ENCODE measurements at regions not wholly inside any gene's neighbourhood (a gene's known extent, or its start where the extent isn't known, plus 50 kb on each side); places are given as distances from the start of the nearest gene placed in this dataset.

- Histone ChIP-seq H3K4me3 (no peak overlapping the region), H3K4me1 (ENCODE audit: low read depth) (no peaks in the 10 kb centered on the region), H3K9me3 (no peaks in the 10 kb centered on the region), H3K36me3 (ENCODE audit: low read depth) (no peaks in the 10 kb centered on the region)
- intact Hi-C loops (cut with DNase I, micrococcal nuclease), result loop anchor here in 1 of 2 donors (10.0 kb wide), 1 partner anchor 158 kb away; the partner anchor contains the start of gene TLE1
- DNase-seq (no peak), ATAC-seq (no peak)
- TF ChIP-seq, protein P1, sequence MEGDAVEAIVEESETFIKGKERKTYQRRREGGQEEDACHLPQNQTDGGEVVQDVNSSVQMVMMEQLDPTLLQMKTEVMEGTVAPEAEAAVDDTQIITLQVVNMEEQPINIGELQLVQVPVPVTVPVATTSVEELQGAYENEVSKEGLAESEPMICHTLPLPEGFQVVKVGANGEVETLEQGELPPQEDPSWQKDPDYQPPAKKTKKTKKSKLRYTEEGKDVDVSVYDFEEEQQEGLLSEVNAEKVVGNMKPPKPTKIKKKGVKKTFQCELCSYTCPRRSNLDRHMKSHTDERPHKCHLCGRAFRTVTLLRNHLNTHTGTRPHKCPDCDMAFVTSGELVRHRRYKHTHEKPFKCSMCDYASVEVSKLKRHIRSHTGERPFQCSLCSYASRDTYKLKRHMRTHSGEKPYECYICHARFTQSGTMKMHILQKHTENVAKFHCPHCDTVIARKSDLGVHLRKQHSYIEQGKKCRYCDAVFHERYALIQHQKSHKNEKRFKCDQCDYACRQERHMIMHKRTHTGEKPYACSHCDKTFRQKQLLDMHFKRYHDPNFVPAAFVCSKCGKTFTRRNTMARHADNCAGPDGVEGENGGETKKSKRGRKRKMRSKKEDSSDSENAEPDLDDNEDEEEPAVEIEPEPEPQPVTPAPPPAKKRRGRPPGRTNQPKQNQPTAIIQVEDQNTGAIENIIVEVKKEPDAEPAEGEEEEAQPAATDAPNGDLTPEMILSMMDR (IDR thresholded peaks at IDR 0.05), result no peak
Observed at GRCh38 chr9:81526587-81526986, 162.8 kb downstream of the TLE1 start.

DNA sequence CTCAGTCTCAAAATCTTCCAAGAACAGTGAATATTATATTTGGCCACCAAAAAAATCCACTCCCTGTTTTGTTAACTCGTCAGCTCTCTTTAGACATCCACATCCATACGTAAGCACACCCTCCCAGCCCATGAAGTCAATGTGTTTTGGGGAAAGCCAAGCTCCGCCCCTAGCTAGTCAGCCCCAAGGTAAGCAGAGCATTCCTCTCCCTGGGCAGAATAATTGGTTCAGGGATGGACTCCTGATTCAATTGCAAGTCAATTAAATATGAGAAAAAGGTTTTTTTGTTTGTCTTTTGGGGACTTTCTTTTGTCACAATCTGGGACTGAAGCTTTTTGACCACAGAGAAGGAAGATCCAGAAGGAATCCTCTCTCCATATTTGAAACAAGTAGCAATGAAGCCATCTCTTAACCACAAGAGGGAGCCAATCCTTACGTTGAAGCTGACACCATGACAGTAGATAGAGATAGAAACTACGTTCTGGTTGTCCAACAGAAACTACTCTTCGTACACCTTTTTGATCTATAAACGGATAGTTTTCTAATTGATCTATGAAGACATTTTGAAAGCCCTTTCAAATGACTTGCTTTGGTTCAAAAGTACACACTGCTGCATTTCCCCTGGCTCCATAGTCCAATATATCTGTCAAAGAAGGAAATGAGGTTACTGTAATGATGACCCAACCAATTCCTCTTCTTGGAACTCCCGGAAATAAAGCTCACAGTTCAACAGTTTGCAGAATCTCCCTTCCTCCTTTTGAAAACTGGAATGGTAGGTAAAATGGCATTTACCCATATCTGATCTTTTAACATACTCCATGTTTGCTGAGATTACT, 166.4 kb downstream of the TLE1 start:
- DNase-seq (peak in 1 of 3 donors; percentile 48), ATAC-seq (peak; percentile 85)
- intact Hi-C loops (cut with DNase I, micrococcal nuclease), result loop anchor here (2.0 to 10.0 kb wide), 2 partner anchors 162 to 164 kb away; partner anchors contain the start of gene TLE1 (in 1 of the 2)

DNA sequence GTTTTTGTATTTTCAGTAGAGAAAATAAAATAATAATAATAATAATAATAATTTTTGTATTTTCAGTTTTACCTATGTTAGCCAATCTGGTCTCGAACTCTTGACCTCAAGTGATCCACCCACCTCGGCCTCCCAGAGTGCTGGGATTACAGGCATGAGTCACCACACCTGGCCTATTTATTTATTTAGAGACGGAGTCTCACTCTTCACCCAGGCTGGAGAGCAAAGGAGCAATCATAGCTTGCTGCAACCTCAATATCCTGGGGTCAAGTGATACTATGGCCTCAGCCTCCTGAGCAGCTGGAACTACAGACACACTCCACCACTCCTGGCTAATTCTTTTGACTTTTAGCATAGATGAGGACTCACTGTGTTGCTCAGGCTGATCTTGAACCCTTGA, 167.5 kb downstream of the TLE1 start:
- H3K4me1 ChIP-seq (ENCODE audit: low read depth), result no peaks in the 10 kb centered on the region
- TF ChIP-seq, protein P1 (IDR thresholded peaks at IDR 0.05), result no peak
- intact Hi-C loops (cut with DNase I, micrococcal nuclease), result loop anchor here (2.0 to 10.0 kb wide), 2 partner anchors 163 to 165 kb away; partner anchors contain the start of gene TLE1 (in 1 of the 2)
- ATAC-seq, result peak; percentile 50
- no peak for DNase-seq
- H3K4me3 ChIP-seq, result no peak overlapping the region
- no peaks in the 10 kb centered on the region for H3K9me3 ChIP-seq
- no peaks in the 10 kb centered on the region for H3K36me3 ChIP-seq (ENCODE audit: low read depth)

More for the DNA sequence above, 166.4 kb downstream of the TLE1 start:
- H3K4me3 ChIP-seq, result no peak overlapping the region
- no peaks in the 10 kb centered on the region for H3K36me3 ChIP-seq (ENCODE audit: low read depth)
- no peaks in the 10 kb centered on the region for H3K9me3 ChIP-seq
- H3K4me1 ChIP-seq (ENCODE audit: low read depth), result no peaks in the 10 kb centered on the region
- TF ChIP-seq, protein P1 (IDR thresholded peaks at IDR 0.05), result peak; percentile 20

DNA sequence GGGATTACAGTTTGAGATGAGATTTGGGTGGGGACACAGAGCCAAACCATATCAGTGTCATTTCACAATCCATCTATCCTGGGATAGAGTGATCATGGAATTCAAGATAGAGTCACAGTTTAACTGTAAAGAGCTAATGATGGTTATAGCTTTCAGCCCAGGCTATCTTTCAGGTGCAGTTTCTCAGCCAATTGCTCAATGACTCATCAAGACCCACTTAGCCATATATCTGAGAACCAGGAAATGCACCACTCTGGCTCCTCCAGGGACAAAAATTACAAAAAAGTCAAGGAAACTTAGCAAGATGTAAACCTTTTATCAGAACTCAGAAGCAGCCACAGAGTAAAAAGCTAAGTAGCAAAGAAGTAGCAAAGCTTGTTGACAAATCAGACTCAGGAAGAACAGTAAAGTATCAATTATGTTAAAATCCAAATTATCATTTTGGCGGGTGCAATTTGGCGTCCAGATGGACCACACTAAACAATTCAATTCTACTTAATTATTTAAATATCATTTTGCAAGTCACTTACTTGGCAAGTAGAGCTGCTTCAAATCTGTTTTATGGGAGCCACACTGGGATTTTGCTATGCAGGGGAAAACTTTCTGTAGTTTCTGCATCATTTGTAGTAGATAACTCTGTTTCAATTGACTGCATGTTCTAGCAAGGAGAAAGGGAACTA, 169.4 kb downstream of the TLE1 start:
- no peak overlapping the region for H3K4me3 ChIP-seq
- ATAC-seq, result peak; percentile 30
- no peaks in the 10 kb centered on the region for H3K4me1 ChIP-seq (ENCODE audit: low read depth)
- intact Hi-C loops (cut with DNase I, micrococcal nuclease), result loop anchor here in 1 of 2 donors (10.0 kb wide), 1 partner anchor 165 kb away; the partner anchor contains the start of gene TLE1
- H3K36me3 ChIP-seq (ENCODE audit: low read depth), result no peaks in the 10 kb centered on the region
- TF ChIP-seq, protein P1 (IDR thresholded peaks at IDR 0.05), result no peak
- H3K9me3 ChIP-seq, result no peaks in the 10 kb centered on the region
- DNase-seq, result no peak

- Histone ChIP-seq H3K4me1 (ENCODE audit: low read depth) (no peaks in the 10 kb centered on the region), H3K36me3 (ENCODE audit: low read depth) (no peaks in the 10 kb centered on the region), H3K9me3 (no peaks in the 10 kb centered on the region), H3K4me3 (no peak overlapping the region)
- TF ChIP-seq, protein P1 (IDR thresholded peaks at IDR 0.05), result no peak
- no peak for ATAC-seq
- no peak for DNase-seq
- intact Hi-C loops (cut with DNase I, micrococcal nuclease), result no loop called here
Observed at GRCh38 chr9:81517954-81518353, 171.4 kb downstream of the TLE1 start.
